ENCODE measurements at regions not wholly inside any gene's neighbourhood (a gene's known extent, or its start where the extent isn't known, plus 50 kb on each side); places are given as distances from the start of the nearest gene placed in this dataset.
"Not testable (repeated sequence)": the region's sequence is repeated elsewhere in the genome, so short reads cannot be mapped to it uniquely, and the experiment has no call there.

DNA sequence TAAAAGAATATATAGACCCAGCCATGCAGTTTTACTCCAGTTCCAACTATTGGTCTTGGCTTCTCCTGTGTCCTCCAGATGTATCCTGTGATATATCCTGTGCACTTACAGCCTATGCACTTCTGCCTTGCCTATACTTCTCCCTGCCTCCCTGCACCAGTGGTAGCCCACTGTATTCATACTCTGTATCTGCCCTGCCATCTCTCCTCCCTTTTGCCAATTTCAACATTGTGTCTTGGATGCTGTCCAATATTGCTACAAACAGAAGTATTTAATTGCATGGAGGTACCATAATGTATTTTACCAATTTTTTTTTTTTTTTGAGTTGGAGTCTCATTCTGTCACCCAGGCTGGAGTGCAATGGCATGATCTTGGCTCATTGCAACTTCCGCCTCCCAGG lies 242.7 kb downstream of the HAPSTR1 start:
- FAIRE-seq (no peak), DNase-seq (ENCODE audit: insufficient read length, low spot score) (no peak)

DNA sequence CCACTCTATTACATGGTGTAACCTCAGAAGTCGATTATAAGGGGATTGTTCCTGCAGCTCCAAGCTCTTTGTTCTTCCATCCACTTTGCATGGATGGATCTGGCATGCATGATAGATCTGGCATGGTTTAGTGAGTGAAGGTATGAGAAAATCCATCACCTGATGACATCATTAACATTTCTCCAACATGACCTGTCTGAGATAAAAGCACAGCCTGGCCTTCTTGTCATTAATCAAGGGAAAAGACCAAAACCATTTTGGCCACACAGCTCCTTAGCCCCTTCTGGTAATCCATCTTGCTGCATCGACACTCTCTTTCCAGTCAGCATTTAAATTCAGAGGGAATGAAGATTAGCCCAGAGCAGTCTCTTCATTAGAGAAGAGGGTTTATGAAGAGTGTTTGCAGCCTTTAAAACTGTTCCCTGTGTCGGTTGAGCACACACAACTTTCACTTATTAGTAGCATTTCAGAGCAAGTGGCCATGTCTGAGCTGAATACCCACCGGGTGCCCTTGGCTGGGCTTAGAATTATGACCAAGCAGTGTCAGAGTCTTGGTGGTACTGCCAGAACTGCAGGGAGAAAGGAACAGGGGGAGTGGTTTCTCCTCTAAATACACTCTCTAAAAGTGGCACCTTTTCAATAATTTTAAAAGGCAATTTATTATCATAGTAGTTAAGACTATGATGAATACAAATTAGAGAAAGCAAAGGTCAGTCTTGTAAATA lies 246.0 kb downstream of the HAPSTR1 start:
- FAIRE-seq (no peak), DNase-seq (ENCODE audit: insufficient read length, low spot score) (no peak)

- DNase-seq (ENCODE audit: insufficient read length, low spot score) (no peak), FAIRE-seq (no peak)
Observed at GRCh38 chr16:9338068-9338467, 246.6 kb downstream of the HAPSTR1 start.

DNA sequence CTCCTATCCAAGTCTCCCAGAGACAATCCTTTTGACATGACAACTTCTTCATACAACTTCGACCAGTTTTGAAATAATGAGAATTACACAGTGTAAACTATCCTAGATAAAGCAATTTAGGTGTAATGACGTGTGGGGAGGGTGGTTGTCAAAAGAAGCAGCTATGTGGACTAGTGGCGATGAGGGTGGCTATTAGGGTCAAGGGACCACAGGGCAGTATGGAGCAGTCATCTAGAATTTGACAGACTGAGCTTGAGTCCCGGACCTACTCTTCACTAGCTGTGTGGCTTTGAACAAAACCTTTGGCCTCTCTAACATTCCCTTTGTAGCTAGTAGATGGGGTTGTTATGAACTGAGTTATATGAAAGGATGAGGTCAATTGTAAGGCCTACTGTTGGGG lies 247.1 kb downstream of the HAPSTR1 start:
- FAIRE-seq = no peak
- DNase-seq (ENCODE audit: insufficient read length, low spot score) = no peak

DNA sequence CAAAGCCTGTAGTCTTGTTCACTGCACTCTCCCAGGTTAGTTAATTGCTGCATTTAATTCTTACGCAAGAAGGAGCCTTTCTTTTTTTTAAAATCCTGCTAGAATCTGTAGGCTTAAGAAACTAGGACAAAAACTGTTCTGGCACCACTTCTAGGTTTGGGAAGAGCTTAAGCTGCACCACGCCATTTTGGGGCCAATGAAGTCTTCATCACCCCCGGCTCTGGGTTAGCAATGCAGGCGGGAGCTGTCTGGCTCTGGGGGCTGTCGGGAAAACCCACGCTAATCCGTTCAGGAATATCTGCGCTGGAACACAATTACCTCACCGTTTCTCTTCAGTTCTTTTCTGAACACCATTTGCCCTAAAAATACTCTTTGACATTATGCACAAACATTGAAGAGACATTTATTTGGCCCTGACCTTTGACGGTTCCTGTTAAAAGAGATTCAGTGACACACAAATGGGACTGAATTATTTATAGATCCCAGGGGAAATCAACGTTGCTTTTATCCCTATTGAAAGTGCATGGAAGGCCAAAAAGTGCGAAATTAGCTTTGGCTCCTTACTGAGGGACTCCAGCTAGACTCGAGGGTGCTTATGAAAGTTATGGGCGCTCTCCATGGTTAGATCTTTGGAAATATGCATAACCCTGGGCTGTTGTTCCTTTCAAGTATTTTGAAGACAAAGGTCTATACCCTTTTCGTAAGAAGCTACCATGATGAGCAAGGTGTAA lies 249.2 kb downstream of the HAPSTR1 start:
- DNase-seq (ENCODE audit: insufficient read length, low spot score) (no peak), FAIRE-seq (no peak)

DNA sequence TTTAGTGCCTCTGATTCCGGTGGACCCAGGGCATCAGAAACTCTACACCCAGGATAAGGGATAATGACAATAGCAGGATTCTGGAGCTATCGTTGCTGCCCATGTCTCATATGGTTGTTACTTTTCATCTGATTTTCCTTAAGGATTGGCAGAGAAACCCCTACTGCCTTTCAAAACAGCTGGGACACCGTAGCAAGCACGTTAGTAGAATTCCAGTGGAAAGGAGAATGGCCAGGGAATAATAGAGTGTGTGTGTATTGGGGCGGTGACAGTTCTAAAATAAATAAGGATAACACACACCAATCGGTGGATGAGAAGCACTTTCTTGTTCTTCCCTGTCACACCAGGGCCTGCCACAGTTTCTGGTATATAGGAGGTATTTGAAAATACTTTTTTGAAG lies 251.8 kb downstream of the HAPSTR1 start:
- FAIRE-seq (no peak), DNase-seq (ENCODE audit: insufficient read length, low spot score) (no peak)

DNA sequence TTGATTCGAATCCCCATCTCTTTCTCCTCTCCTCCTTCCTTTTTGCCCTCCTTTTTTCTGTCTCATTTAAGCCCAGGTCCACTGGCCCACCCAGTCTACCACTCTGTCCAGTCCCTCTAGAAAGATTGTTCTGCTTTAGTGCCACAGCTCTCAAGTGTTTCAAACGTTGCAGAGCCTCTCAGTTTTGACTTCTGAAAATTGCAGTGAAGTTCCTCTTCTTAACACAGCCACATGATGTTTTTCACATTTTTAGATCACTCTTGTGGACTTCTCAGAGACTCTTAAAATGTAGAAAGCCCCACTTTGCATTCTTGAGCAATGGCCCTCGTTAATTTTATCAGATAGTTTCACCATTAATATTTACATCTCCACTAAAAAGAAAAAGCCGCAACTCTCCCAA lies 253.1 kb downstream of the HAPSTR1 start:
- DNase-seq (ENCODE audit: insufficient read length, low spot score) (no peak), FAIRE-seq (no peak)

DNA sequence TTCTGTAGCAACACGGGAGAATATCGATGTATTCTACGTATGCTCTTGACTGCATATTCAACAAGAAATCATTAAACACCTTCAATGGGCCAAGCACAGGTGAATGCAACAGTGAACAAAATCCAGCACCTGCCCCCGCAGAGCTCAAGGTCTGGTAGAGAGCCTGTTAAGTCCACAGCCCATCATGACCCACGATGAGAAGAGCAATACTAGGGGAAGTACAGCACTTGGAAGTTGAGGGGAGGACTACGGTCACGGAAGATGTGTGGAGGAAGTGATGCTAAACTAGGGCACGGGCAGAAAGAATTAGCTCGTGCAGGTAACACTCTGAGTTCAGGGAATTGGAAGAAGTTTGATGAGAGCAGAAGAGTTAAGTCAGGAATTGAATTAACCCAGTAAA lies 253.6 kb downstream of the HAPSTR1 start:
- no peak for DNase-seq (ENCODE audit: insufficient read length, low spot score)

GRCh38 chr16:9345880-9346279 lies 254.4 kb downstream of the HAPSTR1 start:
- FAIRE-seq = no peak
- DNase-seq (ENCODE audit: insufficient read length, low spot score) = no peak

More for the DNA sequence above, 253.6 kb downstream of the HAPSTR1 start:
- no peak for FAIRE-seq

- no peak for FAIRE-seq
Observed at GRCh38 chr16:9348912-9349311, 257.5 kb downstream of the HAPSTR1 start.

GRCh38 chr16:9349373-9349960 lies 258.0 kb downstream of the HAPSTR1 start:
- DNase-seq (ENCODE audit: insufficient read length, low spot score); FAIRE-seq: not testable (repeated sequence)

More at GRCh38 chr16:9348912-9349311, 257.5 kb downstream of the HAPSTR1 start:
- DNase-seq (ENCODE audit: insufficient read length, low spot score) = no peak

GRCh38 chr16:9350119-9350799 lies 258.8 kb downstream of the HAPSTR1 start:
- DNase-seq (ENCODE audit: insufficient read length, low spot score); FAIRE-seq: not testable (repeated sequence)

DNA sequence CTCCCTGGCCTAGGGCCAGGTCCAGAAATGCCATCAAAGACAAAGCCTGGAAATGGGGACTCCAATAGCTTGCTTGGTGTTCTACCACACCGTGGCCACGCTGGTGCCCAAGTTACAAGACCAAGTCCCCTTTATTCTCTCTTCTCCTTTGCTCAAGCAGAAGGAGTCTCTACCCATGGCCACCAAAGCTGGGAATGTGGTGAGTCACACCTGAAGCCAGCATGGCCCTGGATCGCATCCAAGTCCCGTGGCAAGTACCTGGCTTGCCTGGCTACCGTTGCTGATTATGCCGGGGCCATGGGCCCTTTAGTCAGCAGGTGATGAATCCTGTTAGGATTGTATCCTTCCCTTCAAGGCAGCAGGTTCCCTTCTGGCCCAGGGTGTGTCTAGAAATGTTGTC lies 260.0 kb downstream of the HAPSTR1 start:
- DNase-seq (ENCODE audit: insufficient read length, low spot score) = no peak
- FAIRE-seq = no peak

GRCh38 chr16:9351841-9352434 lies 260.5 kb downstream of the HAPSTR1 start:
- no peak for FAIRE-seq
- DNase-seq (ENCODE audit: insufficient read length, low spot score) = no peak

DNA sequence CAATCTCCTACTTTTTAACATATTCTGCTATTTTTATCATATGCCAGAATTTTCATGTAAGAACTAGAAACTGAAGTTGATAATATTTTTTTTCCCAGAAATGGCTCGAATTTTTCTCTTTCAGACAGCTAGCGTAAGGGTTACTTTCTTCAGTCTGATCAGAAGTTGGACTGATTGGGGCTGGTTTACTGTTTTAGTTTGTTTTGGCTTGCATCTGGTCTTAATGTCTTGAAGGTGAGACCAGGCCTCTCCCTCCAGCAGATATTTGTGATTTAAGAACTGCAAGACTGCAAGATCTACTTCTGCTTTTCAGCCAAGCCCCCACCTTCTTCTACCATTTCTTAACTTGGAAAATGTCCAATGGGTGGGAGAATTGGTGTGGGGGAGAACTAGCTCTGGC lies 266.4 kb downstream of the HAPSTR1 start:
- FAIRE-seq (no peak), DNase-seq (ENCODE audit: insufficient read length, low spot score) (no peak)

GRCh38 chr16:9360075-9360474 lies 268.6 kb downstream of the HAPSTR1 start:
- no peak for FAIRE-seq
- DNase-seq (ENCODE audit: insufficient read length, low spot score) = no peak

DNA sequence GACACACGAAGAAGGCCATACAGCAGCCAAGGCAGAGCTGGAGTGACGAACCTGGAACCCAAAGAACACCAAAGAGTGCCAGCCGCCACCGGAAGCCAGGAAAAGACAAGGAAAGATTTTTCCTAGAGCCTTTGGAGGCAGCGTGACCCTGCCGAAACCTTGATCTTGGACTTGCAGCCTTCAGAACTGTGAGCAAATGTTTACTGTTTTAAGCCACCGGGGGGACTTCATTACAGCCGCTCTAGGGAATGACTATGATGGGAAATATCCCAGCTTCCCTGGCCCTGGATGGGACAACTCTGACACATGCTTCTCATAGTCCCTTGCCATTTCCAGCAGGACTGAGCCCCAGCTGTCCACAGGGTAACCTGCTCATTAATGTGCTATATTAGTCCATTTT lies 270.6 kb downstream of the HAPSTR1 start:
- no peak for DNase-seq (ENCODE audit: insufficient read length, low spot score)
- no peak for FAIRE-seq

DNA sequence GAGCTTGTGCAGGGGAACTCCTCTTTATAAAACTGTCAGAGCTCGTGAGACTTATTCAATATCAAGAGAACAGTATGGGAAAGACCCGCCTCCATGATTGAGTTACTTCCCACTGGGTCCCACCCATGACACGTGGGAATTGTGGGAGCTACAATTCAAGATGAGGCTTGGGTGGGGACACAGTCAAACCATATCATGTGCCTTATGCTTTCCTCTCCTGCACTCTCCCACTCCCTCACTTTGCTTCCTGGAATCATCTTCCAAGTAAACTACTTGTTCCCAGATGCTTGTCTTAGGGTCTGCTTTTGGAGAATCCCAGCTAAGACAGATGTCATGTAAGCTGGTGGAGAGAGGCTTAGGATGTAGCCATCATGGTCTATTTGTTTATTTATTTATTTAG lies 271.2 kb downstream of the HAPSTR1 start:
- FAIRE-seq (no peak), DNase-seq (ENCODE audit: insufficient read length, low spot score) (no peak)

GRCh38 chr16:9363520-9363919 lies 272.1 kb downstream of the HAPSTR1 start:
- FAIRE-seq = no peak
- no peak for DNase-seq (ENCODE audit: insufficient read length, low spot score)

- no peak for FAIRE-seq
- DNase-seq (ENCODE audit: insufficient read length, low spot score) = no peak
Observed at GRCh38 chr16:9364721-9365369, 273.4 kb downstream of the HAPSTR1 start.
